ENCODE measurements at regions not wholly inside any gene's neighbourhood (a gene's known extent, or its start where the extent isn't known, plus 50 kb on each side); places are given as distances from the start of the nearest gene placed in this dataset.

GRCh38 chr5:86971034-86971571, 296.6 kb upstream of the RASA1 start:
- Histone ChIP-seq H3K9me3 (ENCODE audit: control insufficient read depth, insufficient read depth, low read length) (no peaks in the 10 kb centered on the region), H3K27me3 (ENCODE audit: control insufficient read depth, insufficient read depth, low read length) (no peaks in the 10 kb centered on the region), H3K4me3 (ENCODE audit: low read depth, low read length) (no peak overlapping the region), H3K27ac (ENCODE audit: low read depth, low read length) (no peak overlapping the region)
- TF ChIP-seq, protein P1, sequence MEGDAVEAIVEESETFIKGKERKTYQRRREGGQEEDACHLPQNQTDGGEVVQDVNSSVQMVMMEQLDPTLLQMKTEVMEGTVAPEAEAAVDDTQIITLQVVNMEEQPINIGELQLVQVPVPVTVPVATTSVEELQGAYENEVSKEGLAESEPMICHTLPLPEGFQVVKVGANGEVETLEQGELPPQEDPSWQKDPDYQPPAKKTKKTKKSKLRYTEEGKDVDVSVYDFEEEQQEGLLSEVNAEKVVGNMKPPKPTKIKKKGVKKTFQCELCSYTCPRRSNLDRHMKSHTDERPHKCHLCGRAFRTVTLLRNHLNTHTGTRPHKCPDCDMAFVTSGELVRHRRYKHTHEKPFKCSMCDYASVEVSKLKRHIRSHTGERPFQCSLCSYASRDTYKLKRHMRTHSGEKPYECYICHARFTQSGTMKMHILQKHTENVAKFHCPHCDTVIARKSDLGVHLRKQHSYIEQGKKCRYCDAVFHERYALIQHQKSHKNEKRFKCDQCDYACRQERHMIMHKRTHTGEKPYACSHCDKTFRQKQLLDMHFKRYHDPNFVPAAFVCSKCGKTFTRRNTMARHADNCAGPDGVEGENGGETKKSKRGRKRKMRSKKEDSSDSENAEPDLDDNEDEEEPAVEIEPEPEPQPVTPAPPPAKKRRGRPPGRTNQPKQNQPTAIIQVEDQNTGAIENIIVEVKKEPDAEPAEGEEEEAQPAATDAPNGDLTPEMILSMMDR (IDR thresholded peaks at IDR 0.05; ENCODE audit: low read depth, low read length) = peak; percentile 38
- ChIA-PET POLR2A (no interaction called here), CTCF (interaction anchor here (1.1 to 5.7 kb wide), 5 partner anchors 33 to 429 kb away, joined by 4 to 239 read pairs (median 7); no protein-coding TSS in a partner anchor)
- DNase-seq (ENCODE audit: low read depth, low spot score) = no peak

DNA sequence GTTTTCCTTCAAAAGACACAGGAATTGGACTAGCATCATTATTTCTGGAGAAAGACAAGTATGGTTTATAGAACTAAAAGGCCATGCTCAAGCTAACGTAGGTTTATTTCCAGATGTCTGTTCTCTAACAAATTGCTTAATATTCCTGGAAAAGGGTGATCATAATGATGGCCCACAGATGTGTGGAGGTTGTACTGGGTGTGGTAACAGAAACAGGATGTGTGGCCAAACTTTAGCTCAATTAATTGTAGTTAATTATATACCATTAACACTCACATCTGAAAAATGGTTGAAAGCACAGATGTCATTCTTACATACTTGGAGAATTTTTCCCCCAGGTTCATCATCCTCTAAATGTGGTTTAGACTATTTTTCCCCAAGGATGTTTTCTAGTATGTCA, 292.7 kb upstream of the RASA1 start:
- TF ChIP-seq, protein P1 (IDR thresholded peaks at IDR 0.05; ENCODE audit: low read depth, low read length) = no peak
- H3K4me3 ChIP-seq (ENCODE audit: low read depth, low read length) = no peak overlapping the region
- POLR2A ChIA-PET = no interaction called here
- no peaks in the 10 kb centered on the region for H3K27me3 ChIP-seq (ENCODE audit: control insufficient read depth, insufficient read depth, low read length)
- CTCF ChIA-PET = interaction anchor here (2.9 kb wide), 1 partner anchor 95 kb away, joined by 13 read pairs; no protein-coding TSS in a partner anchor
- no peaks in the 10 kb centered on the region for H3K9me3 ChIP-seq (ENCODE audit: control insufficient read depth, insufficient read depth, low read length)
- H3K27ac ChIP-seq (ENCODE audit: low read depth, low read length) = no peak overlapping the region
- no peak for DNase-seq (ENCODE audit: low read depth, low spot score)

GRCh38 chr5:86977190-86977589, 290.5 kb upstream of the RASA1 start:
- TF ChIP-seq, protein P1 (IDR thresholded peaks at IDR 0.05; ENCODE audit: low read depth, low read length) = no peak
- no peaks in the 10 kb centered on the region for H3K27me3 ChIP-seq (ENCODE audit: control insufficient read depth, insufficient read depth, low read length)
- POLR2A ChIA-PET = no interaction called here
- DNase-seq (ENCODE audit: low read depth, low spot score) = no peak
- no peak overlapping the region for H3K4me3 ChIP-seq (ENCODE audit: low read depth, low read length)
- no peak overlapping the region for H3K27ac ChIP-seq (ENCODE audit: low read depth, low read length)
- CTCF ChIA-PET = no interaction called here
- no peaks in the 10 kb centered on the region for H3K9me3 ChIP-seq (ENCODE audit: control insufficient read depth, insufficient read depth, low read length)

GRCh38 chr5:86977808-86978207, 289.9 kb upstream of the RASA1 start:
- TF ChIP-seq, protein P1 (IDR thresholded peaks at IDR 0.05; ENCODE audit: low read depth, low read length) = no peak
- Histone ChIP-seq H3K9me3 (ENCODE audit: control insufficient read depth, insufficient read depth, low read length) (no peaks in the 10 kb centered on the region), H3K27ac (ENCODE audit: low read depth, low read length) (no peak overlapping the region), H3K27me3 (ENCODE audit: control insufficient read depth, insufficient read depth, low read length) (no peaks in the 10 kb centered on the region), H3K4me3 (ENCODE audit: low read depth, low read length) (no peak overlapping the region)
- ChIA-PET CTCF (no interaction called here), POLR2A (no interaction called here)
- no peak for DNase-seq (ENCODE audit: low read depth, low spot score)

- CTCF ChIA-PET = interaction anchor here (3.0 kb wide), 1 partner anchor 12 kb away, joined by 12 read pairs; no protein-coding TSS in a partner anchor
- no peak overlapping the region for H3K27ac ChIP-seq (ENCODE audit: low read depth, low read length)
- H3K9me3 ChIP-seq (ENCODE audit: control insufficient read depth, insufficient read depth, low read length) = no peaks in the 10 kb centered on the region
- peak; percentile 10 for DNase-seq (ENCODE audit: low read depth, low spot score)
- TF ChIP-seq, protein P1 (IDR thresholded peaks at IDR 0.05; ENCODE audit: low read depth, low read length) = no peak
- H3K27me3 ChIP-seq (ENCODE audit: control insufficient read depth, insufficient read depth, low read length) = no peaks in the 10 kb centered on the region
- POLR2A ChIA-PET = interaction anchor here (0.6 kb wide), 1 partner anchor 29 kb away, joined by 3 read pairs; no protein-coding TSS in a partner anchor
- no peak overlapping the region for H3K4me3 ChIP-seq (ENCODE audit: low read depth, low read length)
These were observed 287.8 kb upstream of the RASA1 start for GRCh38 chr5:86979811-86980411.
